GM12892 (cell line): ENCODE measurements at regions not wholly inside any gene's neighbourhood (a gene's known extent, or its start where the extent isn't known, plus 50 kb on each side); places are given as distances from the start of the nearest gene placed in this dataset.

Experiments used
- POLR2A ChIP-seq: IDR thresholded peaks from 2 replicates; pipeline ENCODE4 v1.6.1; 2011; ENCODE audit warnings: low read depth, low read length, control low read depth
- POLR2AphosphoS5 ChIP-seq: IDR thresholded peaks from 2 replicates; pipeline ENCODE4 v1.6.1; 2011; ENCODE audit warnings: low read depth, low read length, control low read depth
- TAF1 ChIP-seq: IDR thresholded peaks from 2 replicates; pipeline ENCODE4 v1.6.1; 2011; ENCODE audit warnings: low read depth, mild to moderate bottlenecking, control low read depth, low read length, borderline replicate concordance

DNA sequence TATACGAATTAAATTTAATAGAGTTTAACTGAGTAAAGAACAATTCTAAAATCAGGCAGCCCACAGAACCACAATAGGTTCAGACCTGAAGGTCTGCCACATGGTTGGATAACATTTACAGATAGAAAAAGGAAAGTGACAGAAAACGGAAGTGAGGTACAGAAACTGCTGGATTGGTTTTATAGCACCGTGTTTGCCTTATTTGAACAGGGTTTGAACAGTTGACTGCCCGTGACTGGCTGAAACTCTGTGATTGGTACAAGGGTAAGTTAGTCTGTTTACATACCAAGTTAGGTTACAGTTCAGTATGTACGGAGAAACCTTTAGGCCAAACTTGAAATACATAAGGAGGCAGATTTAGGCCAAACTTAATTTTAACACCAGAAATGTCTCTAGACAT, 64.1 kb upstream of the ATXN3L start:
- TF ChIP-seq POLR2A (no peak), POLR2AphosphoS5 (no peak), TAF1 (no peak)
